HCT116 (cell line): ENCODE measurements at regions not wholly inside any gene's neighbourhood (a gene's known extent, or its start where the extent isn't known, plus 50 kb on each side); places are given as distances from the start of the nearest gene placed in this dataset.
"Not testable (repeated sequence)": the region's sequence is repeated elsewhere in the genome, so short reads cannot be mapped to it uniquely, and the experiment has no call there.

Experiments
- ATAC-seq: fragments of 200-7000 bp; cut with Tn5 transposase; 2 replicates; pipeline ENCODE4 v1.9.1; 2020; ENCODE audit warnings: mild to moderate bottlenecking, moderate library complexity
- BruUV-seq: library from RNA; stranded (reverse); fragments of 400-500 nt; replicated peaks from 2 replicates; lab custom pipeline; 2021; lab: Mats Ljungman, UMichigan
- CTCF ChIA-PET: fragments of 300-600 bp; sonication (Branson Sonifier 250); formaldehyde crosslinking; loops from one replicate; lab custom pipeline; 2021; ENCODE audit warnings: antibody characterized with exemption; lab: Charles Lee
- POLR2A ChIA-PET: fragments of 300-600, 350-600 bp; sonication (Branson Sonifier 250); formaldehyde crosslinking; loops from one replicate; lab custom pipeline; 2021; ENCODE audit warnings: antibody characterized with exemption; lab: Charles Lee
- RAD21 ChIA-PET, 2 experiments: fragments of 300-600 bp; sonication (Branson Sonifier 250); formaldehyde crosslinking; loops; one replicate each; lab custom pipeline; 2023; ENCODE audit warnings: low total read pairs in 2 of 2; ENCODE audit not compliant: uncharacterized antibody in 2 of 2, unreplicated experiment in 2 of 2, low non-redundant PET in 1 of 2; lab: Charles Lee
- DNase-seq: peaks from one replicate; pipeline ENCODE4 v3.0.0-alpha.2; 2010; ENCODE audit warnings: low read depth, low spot score
- H2AFZ ChIP-seq: fragments of 200-600 bp; shearing (Covaris generic), sonication (generic); 2 replicates; pipeline ENCODE4 v1.6.1; 2017; ENCODE audit warnings: low read depth, mixed run types, mixed read lengths, antibody characterized with exemption, low read length; ENCODE audit not compliant: poor library complexity, severe bottlenecking
- H3K27ac ChIP-seq: 2 replicates; pipeline ENCODE4 v1.5.1; 2012; ENCODE audit warnings: low read depth, low read length
- H3K27me3 ChIP-seq: fragments of 200-600 bp; sonication (generic); 2 replicates; pipeline ENCODE4 v1.6.1; 2016; ENCODE audit warnings: mixed run types, low read length, mixed read lengths; ENCODE audit not compliant: insufficient read depth
- H3K36me3 ChIP-seq, 2 experiments: fragments of 200-500 bp in 1 of 2; fragments of 200-600 bp in 1 of 2; sonication (Bioruptor generic) in 1 of 2; sonication (generic) in 1 of 2; 2 replicates each; pipeline versions ENCODE4 v1.5.1 to v1.6.1; 2014 to 2016; ENCODE audit warnings: low read length in 2 of 2, inconsistent platforms in 1 of 2, mixed read lengths in 1 of 2, mixed run types in 1 of 2; ENCODE audit not compliant: insufficient read depth in 2 of 2, control insufficient read depth in 1 of 2
- H3K4me1 ChIP-seq, 2 experiments: fragments of 200-600 bp in 1 of 2; sonication (generic) in 1 of 2; 2 replicates each; pipeline versions ENCODE4 v1.5.1 to v1.6.1; 2012 to 2017; ENCODE audit warnings: low read length in 2 of 2, inconsistent platforms in 1 of 2, mild to moderate bottlenecking in 1 of 2, mixed read lengths in 1 of 2, mixed run types in 1 of 2, moderate library complexity in 1 of 2; ENCODE audit not compliant: insufficient read depth in 2 of 2, control insufficient read depth in 1 of 2
- H3K4me2 ChIP-seq: fragments of 200-600 bp; sonication (generic); 2 replicates; pipeline ENCODE4 v1.6.1; 2017; ENCODE audit warnings: mixed run types, low read length, mixed read lengths
- H3K4me3 ChIP-seq, 2 experiments: fragments of 200-600 bp in 1 of 2; sonication (generic) in 1 of 2; replicated peaks in 1 of 2; 2 replicates each; pipeline ENCODE4 v1.5.1; 2011 to 2016; ENCODE audit warnings: low read length in 2 of 2, control low read depth in 1 of 2, low read depth in 1 of 2, mild to moderate bottlenecking in 1 of 2, mixed read lengths in 1 of 2, mixed run types in 1 of 2
- H3K79me2 ChIP-seq: fragments of 200-600 bp; sonication (generic); 2 replicates; pipeline ENCODE4 v1.6.1; 2017; ENCODE audit warnings: mild to moderate bottlenecking, mixed run types, low read length, moderate library complexity, mixed read lengths; ENCODE audit not compliant: insufficient read depth
- H3K9ac ChIP-seq: fragments of 200-600 bp; sonication (generic); 2 replicates; pipeline ENCODE4 v1.6.1; 2016; ENCODE audit warnings: low read length, mixed read lengths
- H3K9me2 ChIP-seq: fragments of 200-600 bp; sonication (generic), shearing (Covaris generic); 2 replicates; pipeline ENCODE4 v1.6.1; 2017; ENCODE audit warnings: mixed run types, mild to moderate bottlenecking, moderate library complexity; ENCODE audit not compliant: insufficient read depth
- H3K9me3 ChIP-seq, 2 experiments: fragments of 200-500 bp in 1 of 2; fragments of 200-600 bp in 1 of 2; sonication (Bioruptor generic) in 1 of 2; sonication (generic) in 1 of 2; 2 replicates each; pipeline ENCODE4 v1.6.1; 2014 to 2017; ENCODE audit warnings: low read length in 2 of 2, mixed read lengths in 2 of 2, inconsistent platforms in 1 of 2, low read depth in 1 of 2, mild to moderate bottlenecking in 1 of 2, mixed run types in 1 of 2, moderate library complexity in 1 of 2; ENCODE audit not compliant: control insufficient read depth in 1 of 2, insufficient read depth in 1 of 2
- H4K20me1 ChIP-seq: fragments of 200-600 bp; sonication (generic), shearing (Covaris generic); 2 replicates; pipeline ENCODE4 v1.6.1; 2017; ENCODE audit warnings: mixed run types, mild to moderate bottlenecking, moderate library complexity; ENCODE audit not compliant: insufficient read depth
- ATF3 ChIP-seq: IDR thresholded peaks from 2 replicates; pipeline ENCODE4 v1.6.1; 2012
- CBX3 ChIP-seq: IDR thresholded peaks from 2 replicates; pipeline ENCODE4 v1.6.1; 2012; ENCODE audit warnings: low read depth
- CEBPB ChIP-seq: IDR thresholded peaks from 2 replicates; pipeline ENCODE4 v1.6.1; 2012; ENCODE audit warnings: low read depth
- CTCF ChIP-seq, 3 experiments: fragments of 200-600 bp in 1 of 3; sonication (generic) in 1 of 3; IDR thresholded peaks in 2 of 3; conservative IDR thresholded peaks in 1 of 3; 2 replicates each; pipeline ENCODE4 v1.5.1; 2012 to 2017; ENCODE audit warnings: low read depth in 2 of 3, low read length in 2 of 3, antibody characterized with exemption in 1 of 3, borderline replicate concordance in 1 of 3, control low read depth in 1 of 3, mild to moderate bottlenecking in 1 of 3, mixed read lengths in 1 of 3, mixed run types in 1 of 3, moderate library complexity in 1 of 3; ENCODE audit not compliant: insufficient read depth in 1 of 3
- EGR1 ChIP-seq: IDR thresholded peaks from 2 replicates; pipeline ENCODE4 v1.6.1; 2012; ENCODE audit warnings: low read depth
- ELF1 ChIP-seq: IDR thresholded peaks from 2 replicates; pipeline ENCODE4 v1.6.1; 2012; ENCODE audit warnings: low read depth, borderline replicate concordance
- EZH2 ChIP-seq: fragments of 200-600 bp; sonication (generic); IDR thresholded peaks from 2 replicates; pipeline ENCODE4 v1.6.1; 2017; ENCODE audit warnings: antibody characterized with exemption, mixed run types
- EZH2phosphoT487 ChIP-seq: fragments of 200-600 bp; IDR thresholded peaks from 2 replicates; pipeline ENCODE4 v1.6.1; 2018; ENCODE audit warnings: antibody characterized with exemption, borderline replicate concordance
- MAX ChIP-seq: IDR thresholded peaks from 2 replicates; pipeline ENCODE4 v1.6.1; 2012
- POLR2A ChIP-seq: IDR thresholded peaks from 2 replicates; pipeline ENCODE4 v1.7.0; 2011; ENCODE audit warnings: borderline replicate concordance; ENCODE audit not compliant: insufficient read depth, insufficient read length; ENCODE audit errors: extremely low read depth
- REST ChIP-seq: IDR thresholded peaks from 2 replicates; pipeline ENCODE4 v1.6.1; 2012; ENCODE audit warnings: low read depth
- SIN3A ChIP-seq: IDR thresholded peaks from 2 replicates; pipeline ENCODE4 v1.6.1; 2012; ENCODE audit warnings: low read depth
- ZFX ChIP-seq: fragments of 450-650 bp; IDR thresholded peaks from 2 replicates; pipeline ENCODE4 v1.6.1; 2017
- ZNF274 ChIP-seq: fragments of 200-500 bp; sonication (Bioruptor generic); IDR thresholded peaks from 2 replicates; pipeline ENCODE4 v1.6.1; 2014; ENCODE audit warnings: mild to moderate bottlenecking, low read depth, low read length, inconsistent platforms
- intact Hi-C: fragments of 100-400 bp; cut with micrococcal nuclease; formaldehyde crosslinking; loops from 2 replicates; pipeline ENCODE4 v1.10.0; 2022

- Histone ChIP-seq H4K20me1 (no peaks in the 10 kb centered on the region), H3K9me2 (no peaks in the 10 kb centered on the region), H3K9ac (no peak overlapping the region), H3K27ac (no peak overlapping the region), H3K4me3 (no peak overlapping the region), H3K27me3 (no peaks in the 10 kb centered on the region; the same call in 1 of the 2 replicates)
- BruUV-seq: no TSS peak
- RAD21 ChIA-PET: no interaction called here
- TF ChIP-seq ZNF274 (no peak), REST (no peak), SIN3A (no peak), ELF1 (no peak), EGR1 (no peak), CTCF (IDR thresholded peaks at IDR 0.05 in 2 of 3, conservative IDR thresholded peaks at IDR 0.05 in 1 of 3; ENCODE audit: borderline replicate concordance in 1 of 3, insufficient read depth in 1 of 3, low read depth in 2 of 3, low read length in 2 of 3) (no peak), EZH2phosphoT487 (no peak), POLR2A (no peak), ZFX (no peak), CEBPB (no peak), MAX (no peak), CBX3 (no peak), ATF3 (no peak), EZH2 (no peak)
- TF ChIP-seq, all 23 proteins: peak for 0
- Histone ChIP-seq H2AFZ (no peak overlapping the region), H3K4me2 (no peak overlapping the region), H3K4me1 (no peaks in the 10 kb centered on the region), H3K9me3 (no peaks in the 10 kb centered on the region), H3K36me3 (no peaks in the 10 kb centered on the region), H3K79me2 (no peaks in the 10 kb centered on the region)
- ChIA-PET CTCF (no interaction called here), POLR2A (no interaction called here)
- no peak for DNase-seq
- no peak for ATAC-seq
- intact Hi-C loops: no loop called here
Observed at GRCh38 chr2:36184848-36185247, 170.7 kb upstream of the CRIM1 start.

- H3K4me3 ChIP-seq, H3K36me3 ChIP-seq, H3K27me3 ChIP-seq, H3K27ac ChIP-seq, H2AFZ ChIP-seq, H3K9me2 ChIP-seq, H3K79me2 ChIP-seq, H3K9me3 ChIP-seq, DNase-seq, BruUV-seq, intact Hi-C loops, H3K9ac ChIP-seq, RAD21 ChIA-PET, CTCF ChIA-PET, H3K4me2 ChIP-seq, ATAC-seq, POLR2A ChIA-PET, H4K20me1 ChIP-seq, H3K4me1 ChIP-seq: not testable (repeated sequence)
Observed at GRCh38 chr2:36180789-36181482, 174.6 kb upstream of the CRIM1 start.
